Neuronal stem cell (in vitro differentiated cells): ENCODE measurements at regions not wholly inside any gene's neighbourhood (a gene's known extent, or its start where the extent isn't known, plus 50 kb on each side); places are given as distances from the start of the nearest gene placed in this dataset.

Experiments
- DNase-seq: peaks from one replicate; pipeline ENCODE4 v3.0.0-alpha.2; 2013; ENCODE audit warnings: low spot score
- H2AFZ ChIP-seq: one replicate; pipeline ENCODE4 v1.6.1; 2013; ENCODE audit warnings: mild to moderate bottlenecking, low read length, inconsistent platforms
- H2AK5ac ChIP-seq: 2 replicates; pipeline ENCODE4 v1.6.1; 2013; ENCODE audit warnings: low read depth, mild to moderate bottlenecking, inconsistent platforms, low read length, moderate library complexity, mixed read lengths
- H2BK120ac ChIP-seq: 2 replicates; pipeline ENCODE4 v1.6.1; 2013; ENCODE audit warnings: low read depth, mild to moderate bottlenecking, inconsistent platforms, low read length, moderate library complexity, mixed read lengths
- H2BK12ac ChIP-seq: one replicate; pipeline ENCODE4 v1.6.1; 2013; ENCODE audit warnings: low read length, inconsistent platforms
- H2BK15ac ChIP-seq: 2 replicates; pipeline ENCODE4 v1.6.1; 2013; ENCODE audit warnings: mild to moderate bottlenecking, low read length, inconsistent platforms, mixed read lengths
- H2BK5ac ChIP-seq: one replicate; pipeline ENCODE4 v1.6.1; 2013; ENCODE audit warnings: inconsistent platforms, mild to moderate bottlenecking, low read length, moderate library complexity
- H3K14ac ChIP-seq: one replicate; pipeline ENCODE4 v1.6.1; 2013; ENCODE audit warnings: low read length, inconsistent platforms
- H3K18ac ChIP-seq: 2 replicates; pipeline ENCODE4 v1.6.1; 2013; ENCODE audit warnings: low read length, inconsistent platforms
- H3K23ac ChIP-seq: 2 replicates; pipeline ENCODE4 v1.6.1; 2013; ENCODE audit warnings: low read depth, mild to moderate bottlenecking, mixed read lengths, low read length, inconsistent platforms; ENCODE audit not compliant: poor library complexity
- H3K27ac ChIP-seq: replicated peaks from 3 replicates; pipeline ENCODE4 v1.5.1; 2013; ENCODE audit warnings: low read length, inconsistent platforms
- H3K27me3 ChIP-seq, 3 experiments: 2 replicates each; pipeline ENCODE4 v1.6.1; 2013; ENCODE audit warnings: low read length in 3 of 3, mild to moderate bottlenecking in 2 of 3, inconsistent platforms in 1 of 3, low read depth in 1 of 3, mixed read lengths in 1 of 3, moderate library complexity in 1 of 3; ENCODE audit not compliant: control insufficient read depth in 3 of 3, insufficient read depth in 3 of 3
- H3K36me3 ChIP-seq, 2 donors: replicated peaks in 1 of 2; 2 replicates each; pipeline ENCODE4 v1.6.1; 2013; ENCODE audit warnings: low read length in 2 of 2; ENCODE audit not compliant: control insufficient read depth in 2 of 2, insufficient read depth in 2 of 2
- H3K4ac ChIP-seq: 2 replicates; pipeline ENCODE4 v1.6.1; 2013; ENCODE audit warnings: inconsistent platforms, mild to moderate bottlenecking, low read length, moderate library complexity
- H3K4me1 ChIP-seq, 2 donors: 1 replicate in 1 of 2; 2 replicates in 1 of 2; pipeline ENCODE4 v1.6.1; 2013; ENCODE audit warnings: low read length in 2 of 2, low read depth in 1 of 2; ENCODE audit not compliant: control insufficient read depth in 2 of 2, insufficient read depth in 1 of 2
- H3K4me2 ChIP-seq: one replicate; pipeline ENCODE4 v1.6.1; 2013; ENCODE audit warnings: mild to moderate bottlenecking, low read length, inconsistent platforms; ENCODE audit not compliant: insufficient read depth, poor library complexity, severe bottlenecking
- H3K4me3 ChIP-seq, 2 donors: 2 replicates each; pipeline ENCODE4 v1.5.1; 2013; ENCODE audit warnings: low read length in 2 of 2, mild to moderate bottlenecking in 2 of 2, inconsistent platforms in 1 of 2, moderate library complexity in 1 of 2
- H3K79me1 ChIP-seq: one replicate; pipeline ENCODE4 v1.6.1; 2013; ENCODE audit warnings: low read depth, mild to moderate bottlenecking, inconsistent platforms, low read length, moderate library complexity
- H3K9ac ChIP-seq: one replicate; pipeline ENCODE4 v1.6.1; 2013; ENCODE audit warnings: mild to moderate bottlenecking, low read depth, low read length, inconsistent platforms; ENCODE audit not compliant: poor library complexity
- H3K9me3 ChIP-seq, 2 donors: replicated peaks in 1 of 2; 2 replicates each; pipeline versions ENCODE3 to v1.6.1; 2013; ENCODE audit warnings: low read length in 2 of 2, mild to moderate bottlenecking in 2 of 2, inconsistent platforms in 1 of 2, low read depth in 1 of 2, mixed read lengths in 1 of 2, moderate library complexity in 1 of 2; ENCODE audit not compliant: control insufficient read depth in 2 of 2, insufficient read depth in 1 of 2
- H4K8ac ChIP-seq: one replicate; pipeline ENCODE4 v1.6.1; 2013; ENCODE audit warnings: low read depth, mild to moderate bottlenecking, inconsistent platforms, low read length, moderate library complexity
- H4K91ac ChIP-seq: one replicate; pipeline ENCODE4 v1.6.1; 2013; ENCODE audit warnings: low read length, low read depth, mild to moderate bottlenecking, inconsistent platforms; ENCODE audit not compliant: poor library complexity
- WGBS, 2 donors: extraction: QIAGEN DNeasy Blood & Tissue Kit; methylation state at CpG; one replicate each; pipeline ENCODE4 v1.1.7; 2013; ENCODE audit warnings: missing lambda C conversion rate in 2 of 2, mixed read lengths in 1 of 2; ENCODE audit not compliant: insufficient read length in 2 of 2, insufficient replicate concordance in 1 of 2; ENCODE audit errors: extremely low coverage in 2 of 2; 5-methylcytosine and 5-hydroxymethylcytosine counted together

GRCh38 chr10:112091703-112092102 lies 91.9 kb downstream of the GPAM start:
- DNase-seq, result no peak
- Histone ChIP-seq H3K4me3 (no peak overlapping the region), H2BK12ac (no peak overlapping the region), H2BK15ac (no peak overlapping the region), H3K14ac (no peak overlapping the region), H4K8ac (no peak overlapping the region), H3K4ac (no peak overlapping the region), H3K27me3 (peaks cover 0 to 12% (median 0%) of the 10 kb centered on the region in 3 experiments), H2BK120ac (no peak overlapping the region), H4K91ac (no peak overlapping the region), H3K36me3 (no peaks in the 10 kb centered on the region), H3K4me2 (no peak overlapping the region), H3K23ac (no peak overlapping the region), H3K4me1 (peaks cover 0 to 9% of the 10 kb centered on the region in 2 donors), H3K27ac (no peak overlapping the region), H3K9me3 (no peaks in the 10 kb centered on the region), H2AFZ (no peak overlapping the region), H3K79me1 (no peaks in the 10 kb centered on the region), H3K9ac (no peak overlapping the region), H3K18ac (no peak overlapping the region), H2AK5ac (no peak overlapping the region), H2BK5ac (no peak overlapping the region)
- no CpG with 5 or more reads among the region's 1 CpG for WGBS, 2 donors

- no peaks in the 10 kb centered on the region for H3K36me3 ChIP-seq
- H2BK12ac ChIP-seq, result no peak overlapping the region
- no peak overlapping the region for H2AFZ ChIP-seq
- H3K27ac ChIP-seq, result no peak overlapping the region
- H2BK5ac ChIP-seq, result no peak overlapping the region
- no peak overlapping the region for H3K18ac ChIP-seq
- peaks cover 0 to 12% (median 0%) of the 10 kb centered on the region in 3 experiments for H3K27me3 ChIP-seq
- no peak overlapping the region for H2BK15ac ChIP-seq
- WGBS, 2 donors, result no CpG with 5 or more reads among the region's 1 CpG
- H3K4ac ChIP-seq, result no peak overlapping the region
- H2AK5ac ChIP-seq, result no peak overlapping the region
- no peaks in the 10 kb centered on the region for H3K79me1 ChIP-seq
- no peak overlapping the region for H3K9ac ChIP-seq
- DNase-seq, result no peak
- H3K23ac ChIP-seq, result no peak overlapping the region
- no peak overlapping the region for H3K4me2 ChIP-seq
- H3K14ac ChIP-seq, result no peak overlapping the region
- peaks cover 0 to 9% of the 10 kb centered on the region in 2 donors for H3K4me1 ChIP-seq
- no peak overlapping the region for H4K8ac ChIP-seq
- no peak overlapping the region for H2BK120ac ChIP-seq
- no peak overlapping the region for H4K91ac ChIP-seq
- H3K9me3 ChIP-seq, result no peaks in the 10 kb centered on the region
- H3K4me3 ChIP-seq, result no peak overlapping the region
Measured at GRCh38 chr10:112092519-112092918, 91.0 kb downstream of the GPAM start.

GRCh38 chr10:112094984-112095383 lies 88.6 kb downstream of the GPAM start:
- H3K4me1 ChIP-seq, result peaks cover 0 to 9% of the 10 kb centered on the region in 2 donors
- no peak overlapping the region for H2BK15ac ChIP-seq
- H3K27ac ChIP-seq, result no peak overlapping the region
- H2AFZ ChIP-seq, result no peak overlapping the region
- H3K9ac ChIP-seq, result no peak overlapping the region
- H3K9me3 ChIP-seq, result no peaks in the 10 kb centered on the region
- no peak overlapping the region for H3K14ac ChIP-seq
- H4K91ac ChIP-seq, result no peak overlapping the region
- no peak overlapping the region for H2BK12ac ChIP-seq
- H3K27me3 ChIP-seq, result no peaks in the 10 kb centered on the region
- no peak overlapping the region for H3K4ac ChIP-seq
- WGBS, 2 donors, result no CpG with 5 or more reads among the region's 3 CpGs
- H3K4me2 ChIP-seq, result no peak overlapping the region
- no peak overlapping the region for H3K18ac ChIP-seq
- H3K36me3 ChIP-seq, result no peaks in the 10 kb centered on the region
- H2BK120ac ChIP-seq, result no peak overlapping the region
- no peak overlapping the region for H3K4me3 ChIP-seq
- H3K79me1 ChIP-seq, result no peaks in the 10 kb centered on the region
- H2AK5ac ChIP-seq, result no peak overlapping the region
- no peak overlapping the region for H2BK5ac ChIP-seq
- H4K8ac ChIP-seq, result no peak overlapping the region
- DNase-seq, result no peak
- H3K23ac ChIP-seq, result no peak overlapping the region

GRCh38 chr10:112095731-112096130 lies 87.8 kb downstream of the GPAM start:
- H2AK5ac ChIP-seq, result no peak overlapping the region
- no peak overlapping the region for H2BK15ac ChIP-seq
- no peak overlapping the region for H2BK12ac ChIP-seq
- H3K79me1 ChIP-seq, result no peaks in the 10 kb centered on the region
- H3K4me3 ChIP-seq, result no peak overlapping the region
- H3K14ac ChIP-seq, result no peak overlapping the region
- no peaks in the 10 kb centered on the region for H3K27me3 ChIP-seq
- no peak overlapping the region for H2BK120ac ChIP-seq
- H3K4me1 ChIP-seq, result peaks cover 0 to 9% of the 10 kb centered on the region in 2 donors
- no peak overlapping the region for H3K27ac ChIP-seq
- H3K23ac ChIP-seq, result no peak overlapping the region
- no peak overlapping the region for H4K91ac ChIP-seq
- H4K8ac ChIP-seq, result no peak overlapping the region
- H3K36me3 ChIP-seq, result no peaks in the 10 kb centered on the region
- H3K9me3 ChIP-seq, result no peaks in the 10 kb centered on the region
- H2AFZ ChIP-seq, result no peak overlapping the region
- no peak overlapping the region for H2BK5ac ChIP-seq
- no peak overlapping the region for H3K4ac ChIP-seq
- H3K4me2 ChIP-seq, result no peak overlapping the region
- DNase-seq, result no peak
- no CpG with 5 or more reads among the region's 5 CpGs for WGBS, 2 donors
- no peak overlapping the region for H3K9ac ChIP-seq
- H3K18ac ChIP-seq, result no peak overlapping the region
